K562 (cell line): ENCODE measurements at regions not wholly inside any gene's neighbourhood (a gene's known extent, or its start where the extent isn't known, plus 50 kb on each side); places are given as distances from the start of the nearest gene placed in this dataset.

ENCODE experiments used
- ATAC-seq: fragments of 200-7000 bp; cut with Tn5 transposase; 3 replicates; pipeline ENCODE4 v1.9.1; 2020; ENCODE audit warnings: moderate library complexity
- BruUV-seq: library from RNA; stranded (reverse); fragments of 400-500 nt; replicated peaks from 2 replicates; lab custom pipeline; 2021; lab: Mats Ljungman, UMichigan
- CTCF ChIA-PET: fragments of 300-600 bp; formaldehyde crosslinking; extraction: SDS; loops from one replicate; lab custom pipeline; 2021; ENCODE audit warnings: low intra/inter-chr PET ratio; lab: Yijun Ruan, JAX
- POLR2A ChIA-PET: fragments of 300-600, 350-650 bp; sonication (Branson Sonifier 250); formaldehyde crosslinking; extraction: SDS; loops from one replicate; lab custom pipeline; 2021; ENCODE audit warnings: antibody characterized with exemption, inconsistent platforms; lab: Yijun Ruan, JAX
- DNase-seq, 4 experiments: peaks; one replicate each; pipeline versions ENCODE4 v3.0.0 to v3.0.0-alpha.2; 2011 to 2018; ENCODE audit warnings: low spot score in 3 of 4, mixed read lengths in 3 of 4; ENCODE audit errors: extremely low read depth in 1 of 4
- FAIRE-seq: peaks from 2 replicates; lab custom pipeline; 2011; peaks lifted over from hg19 to GRCh38; lab: Jason Lieb, UNC
- H2AFZ ChIP-seq: 2 replicates; pipeline ENCODE4 v1.6.0; 2011; ENCODE audit warnings: low read depth, low read length, control low read depth, inconsistent platforms
- H3K27ac ChIP-seq: fragments of 200-600 bp; 3 replicates; pipeline ENCODE4 v1.8.0; 2011; ENCODE audit warnings: low read depth, mild to moderate bottlenecking, control low read depth, inconsistent platforms, low read length, moderate library complexity, mixed read lengths; ENCODE audit errors: extremely low read depth
- H3K27me3 ChIP-seq, 2 experiments: fragments of 300-600 bp in 1 of 2; 2 replicates in 1 of 2; 3 replicates in 1 of 2; pipeline versions ENCODE4 v1.6.0 to v1.8.0; 2011; ENCODE audit warnings: inconsistent platforms in 2 of 2, low read length in 2 of 2, mild to moderate bottlenecking in 1 of 2, mixed read lengths in 1 of 2, moderate library complexity in 1 of 2; ENCODE audit not compliant: control insufficient read depth in 2 of 2, insufficient read depth in 2 of 2
- H3K36me3 ChIP-seq: fragments of 300-600 bp; 3 replicates; pipeline ENCODE4 v1.8.0; 2011; ENCODE audit warnings: mild to moderate bottlenecking, low read length, inconsistent platforms; ENCODE audit not compliant: control insufficient read depth, insufficient read depth
- H3K4me1 ChIP-seq, 2 experiments: fragments of 200-600 bp in 1 of 2; replicated peaks in 1 of 2; 2 replicates in 1 of 2; 3 replicates in 1 of 2; pipeline versions ENCODE4 v1.5.1 to v1.8.0; 2011; ENCODE audit warnings: inconsistent platforms in 2 of 2, low read length in 2 of 2, mild to moderate bottlenecking in 1 of 2, mixed read lengths in 1 of 2, moderate library complexity in 1 of 2; ENCODE audit not compliant: control insufficient read depth in 2 of 2, insufficient read depth in 2 of 2
- H3K4me2 ChIP-seq: 2 replicates; pipeline ENCODE4 v1.6.1; 2011; ENCODE audit warnings: low read length, control low read depth, inconsistent platforms, mixed read lengths; ENCODE audit not compliant: insufficient read depth
- H3K4me3 ChIP-seq: fragments of 200-600 bp; sonication (generic), shearing (Covaris generic); 2 replicates; pipeline ENCODE4 v1.5.1; 2016; ENCODE audit warnings: control low read depth, inconsistent platforms
- H3K79me2 ChIP-seq: fragments of 200-600 bp; 3 replicates; pipeline ENCODE4 v1.8.0; 2011; ENCODE audit warnings: low read length, inconsistent platforms; ENCODE audit not compliant: control insufficient read depth, insufficient read depth
- H3K9ac ChIP-seq, 2 experiments: 2 replicates each; pipeline versions ENCODE4 v1.6.0 to v1.6.1; 2011; ENCODE audit warnings: low read depth in 2 of 2, low read length in 2 of 2, control low read depth in 1 of 2, inconsistent platforms in 1 of 2, mild to moderate bottlenecking in 1 of 2, mixed read lengths in 1 of 2; ENCODE audit not compliant: insufficient read depth in 1 of 2
- H3K9me1 ChIP-seq: one replicate; pipeline ENCODE4 v1.6.0; 2011; ENCODE audit warnings: inconsistent platforms, mild to moderate bottlenecking, low read length, moderate library complexity; ENCODE audit not compliant: control insufficient read depth, insufficient read depth
- H3K9me3 ChIP-seq: replicated peaks from 2 replicates; pipeline ENCODE4 v1.5.1; 2011; ENCODE audit warnings: low read depth, low read length, inconsistent platforms; ENCODE audit not compliant: control insufficient read depth, insufficient read depth
- H4K20me1 ChIP-seq: replicated peaks from 2 replicates; pipeline ENCODE4 v1.6.1; 2011; ENCODE audit warnings: low read length, inconsistent platforms, mixed read lengths; ENCODE audit not compliant: control insufficient read depth, insufficient read depth
- ETS2 ChIP-seq: IDR thresholded peaks from 2 replicates; pipeline ENCODE4 v1.6.1; 2016; ENCODE audit warnings: borderline replicate concordance, missing genetic modification characterization, mild to moderate bottlenecking, moderate library complexity, missing compliant biosample characterization; ENCODE audit not compliant: poor library complexity, severe bottlenecking
- FIP1L1 ChIP-seq: fragments of 200-400 bp; formaldehyde crosslinking; IDR thresholded peaks from 2 replicates; pipeline ENCODE4 v1.6.1; 2018; ENCODE audit warnings: mild to moderate bottlenecking, low read depth, low read length; ENCODE audit not compliant: poor library complexity, severe bottlenecking
- PRMT5 ChIP-seq: sonication (generic); formaldehyde crosslinking; IDR thresholded peaks from 2 replicates; pipeline ENCODE4 v1.5.0; 2020; ENCODE audit warnings: missing genetic modification reagents
- RFX1 ChIP-seq: fragments of 450-650 bp; IDR thresholded peaks from 2 replicates; pipeline ENCODE4 v1.6.1; 2016; ENCODE audit warnings: mild to moderate bottlenecking, moderate library complexity
- WGBS: fragments of 100-300 bp; shearing (Covaris generic); methylation state at CpG from one replicate; pipeline ENCODE4 v1.1.6; 2016; ENCODE audit warnings: low coverage, mixed read lengths; ENCODE audit not compliant: insufficient coverage; ENCODE audit errors: missing lambda C conversion rate; 5-methylcytosine and 5-hydroxymethylcytosine counted together
- in situ Hi-C: fragments of 300-500 bp; cut with MboI; formaldehyde crosslinking; loops from 4 replicates; pipeline ENCODE4 v1.15.0; 2018; ENCODE audit warnings: inconsistent platforms, mixed read lengths
- intact Hi-C: fragments of 100-400 bp; cut with micrococcal nuclease; formaldehyde crosslinking; loops from 2 replicates; pipeline ENCODE4 v1.14.2; 2022
- TF ChIP-seq, protein P1 (sequence below): fragments of 200-800 bp; sonication (Bioruptor generic); IDR thresholded peaks from 2 replicates; pipeline ENCODE4 v1.6.1; 2016; ENCODE audit warnings: missing genetic modification characterization, missing compliant biosample characterization

- ATAC-seq = no peak
- TF ChIP-seq, protein P1, sequence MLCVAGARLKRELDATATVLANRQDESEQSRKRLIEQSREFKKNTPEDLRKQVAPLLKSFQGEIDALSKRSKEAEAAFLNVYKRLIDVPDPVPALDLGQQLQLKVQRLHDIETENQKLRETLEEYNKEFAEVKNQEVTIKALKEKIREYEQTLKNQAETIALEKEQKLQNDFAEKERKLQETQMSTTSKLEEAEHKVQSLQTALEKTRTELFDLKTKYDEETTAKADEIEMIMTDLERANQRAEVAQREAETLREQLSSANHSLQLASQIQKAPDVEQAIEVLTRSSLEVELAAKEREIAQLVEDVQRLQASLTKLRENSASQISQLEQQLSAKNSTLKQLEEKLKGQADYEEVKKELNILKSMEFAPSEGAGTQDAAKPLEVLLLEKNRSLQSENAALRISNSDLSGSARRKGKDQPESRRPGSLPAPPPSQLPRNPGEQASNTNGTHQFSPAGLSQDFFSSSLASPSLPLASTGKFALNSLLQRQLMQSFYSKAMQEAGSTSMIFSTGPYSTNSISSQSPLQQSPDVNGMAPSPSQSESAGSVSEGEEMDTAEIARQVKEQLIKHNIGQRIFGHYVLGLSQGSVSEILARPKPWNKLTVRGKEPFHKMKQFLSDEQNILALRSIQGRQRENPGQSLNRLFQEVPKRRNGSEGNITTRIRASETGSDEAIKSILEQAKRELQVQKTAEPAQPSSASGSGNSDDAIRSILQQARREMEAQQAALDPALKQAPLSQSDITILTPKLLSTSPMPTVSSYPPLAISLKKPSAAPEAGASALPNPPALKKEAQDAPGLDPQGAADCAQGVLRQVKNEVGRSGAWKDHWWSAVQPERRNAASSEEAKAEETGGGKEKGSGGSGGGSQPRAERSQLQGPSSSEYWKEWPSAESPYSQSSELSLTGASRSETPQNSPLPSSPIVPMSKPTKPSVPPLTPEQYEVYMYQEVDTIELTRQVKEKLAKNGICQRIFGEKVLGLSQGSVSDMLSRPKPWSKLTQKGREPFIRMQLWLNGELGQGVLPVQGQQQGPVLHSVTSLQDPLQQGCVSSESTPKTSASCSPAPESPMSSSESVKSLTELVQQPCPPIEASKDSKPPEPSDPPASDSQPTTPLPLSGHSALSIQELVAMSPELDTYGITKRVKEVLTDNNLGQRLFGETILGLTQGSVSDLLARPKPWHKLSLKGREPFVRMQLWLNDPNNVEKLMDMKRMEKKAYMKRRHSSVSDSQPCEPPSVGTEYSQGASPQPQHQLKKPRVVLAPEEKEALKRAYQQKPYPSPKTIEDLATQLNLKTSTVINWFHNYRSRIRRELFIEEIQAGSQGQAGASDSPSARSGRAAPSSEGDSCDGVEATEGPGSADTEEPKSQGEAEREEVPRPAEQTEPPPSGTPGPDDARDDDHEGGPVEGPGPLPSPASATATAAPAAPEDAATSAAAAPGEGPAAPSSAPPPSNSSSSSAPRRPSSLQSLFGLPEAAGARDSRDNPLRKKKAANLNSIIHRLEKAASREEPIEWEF (CRISPR knock-in tag) = no peak
- TF ChIP-seq RFX1 = peak; percentile 41; the same call in 1 of the 2 replicates
- no peak for TF ChIP-seq PRMT5 (CRISPR knock-in tag)
- no peak for TF ChIP-seq ETS2
- no peak for TF ChIP-seq FIP1L1
- TF ChIP-seq, all 486 proteins: peak for 1
These were observed 370.9 kb upstream of the RND3 start for GRCh38 chr2:150858382-150858781.

More at GRCh38 chr2:150858382-150858781, 370.9 kb upstream of the RND3 start:
- no peak for DNase-seq
- no peaks in the 10 kb centered on the region for H3K4me1 ChIP-seq
- ChIA-PET POLR2A (no interaction called here), CTCF (no interaction called here)
- H3K79me2 ChIP-seq = no peaks in the 10 kb centered on the region
- no peak overlapping the region for H3K4me3 ChIP-seq
- no peak overlapping the region for H2AFZ ChIP-seq
- no peaks in the 10 kb centered on the region for H3K36me3 ChIP-seq
- no peak overlapping the region for H3K4me2 ChIP-seq
- no peaks in the 10 kb centered on the region for H3K9me3 ChIP-seq
- H4K20me1 ChIP-seq = no peaks in the 10 kb centered on the region
- H3K9me1 ChIP-seq = no peaks in the 10 kb centered on the region
- in situ Hi-C loops (no loop called here), intact Hi-C loops (no loop called here)
- no peak overlapping the region for H3K27ac ChIP-seq
- H3K27me3 ChIP-seq = no peaks in the 10 kb centered on the region
- no peak for FAIRE-seq
- 15% methylated on average over 5 of the region's 5 CpGs for WGBS
- no peak overlapping the region for H3K9ac ChIP-seq
- no TSS peak for BruUV-seq
